ENCODE measurements at regions not wholly inside any gene's neighbourhood (a gene's known extent, or its start where the extent isn't known, plus 50 kb on each side); places are given as distances from the start of the nearest gene placed in this dataset.
"Not testable (repeated sequence)": the region's sequence is repeated elsewhere in the genome, so short reads cannot be mapped to it uniquely, and the experiment has no call there.

DNA sequence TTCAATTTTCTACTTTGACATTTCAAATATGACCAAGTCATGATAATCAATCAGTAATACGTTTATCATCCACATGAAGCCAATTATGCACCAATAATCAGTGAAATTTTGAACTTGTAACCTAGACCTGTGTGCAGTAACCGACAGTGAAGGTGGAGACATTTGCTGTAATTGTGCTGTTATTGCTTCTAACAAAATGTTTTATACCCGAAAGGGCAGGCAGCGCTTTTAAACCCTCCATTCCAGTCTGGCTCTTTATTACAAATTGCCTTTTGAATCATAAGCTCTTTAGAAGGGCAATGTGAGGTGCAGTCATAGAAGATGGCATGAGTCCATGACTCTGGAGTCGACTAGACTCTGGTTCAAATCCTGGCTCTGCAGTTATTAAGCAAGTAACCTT lies 135.7 kb downstream of the GXYLT1 start:
- no peaks in the 10 kb centered on the region for H3K36me3 Mint-ChIP-seq (ENCODE audit: low read depth)
- H3K27ac Mint-ChIP-seq: no peak overlapping the region
- H3K4me1 Mint-ChIP-seq (ENCODE audit: low read depth): no peaks in the 10 kb centered on the region
- POLR2A ChIA-PET: no interaction called here
- ATAC-seq (no peak), DNase-seq (no peak)
- CTCF ChIA-PET: no interaction called here
- H3K27me3 Mint-ChIP-seq (ENCODE audit: low read depth): peaks cover 2% of the 10 kb centered on the region
- H3K4me3 Mint-ChIP-seq: no peak overlapping the region
- no peaks in the 10 kb centered on the region for H3K9me3 Mint-ChIP-seq (ENCODE audit: insufficient read depth)

- H3K27me3 Mint-ChIP-seq (ENCODE audit: low read depth): peaks cover 2% of the 10 kb centered on the region
- H3K36me3 Mint-ChIP-seq (ENCODE audit: low read depth): no peaks in the 10 kb centered on the region
- no peaks in the 10 kb centered on the region for H3K9me3 Mint-ChIP-seq (ENCODE audit: insufficient read depth)
- no peak overlapping the region for H3K4me3 Mint-ChIP-seq
- ChIA-PET POLR2A (no interaction called here), CTCF (interaction anchor here (0.8 to 1.0 kb wide), 2 partner anchors 12 to 21 kb away, joined by 3 to 4 read pairs; no protein-coding TSS in a partner anchor)
- DNase-seq: no peak
- H3K27ac Mint-ChIP-seq: no peak overlapping the region
- H3K4me1 Mint-ChIP-seq (ENCODE audit: low read depth): no peaks in the 10 kb centered on the region
- ATAC-seq: no peak
Observed at GRCh38 chr12:42003031-42003430, 141.6 kb downstream of the GXYLT1 start.

DNA sequence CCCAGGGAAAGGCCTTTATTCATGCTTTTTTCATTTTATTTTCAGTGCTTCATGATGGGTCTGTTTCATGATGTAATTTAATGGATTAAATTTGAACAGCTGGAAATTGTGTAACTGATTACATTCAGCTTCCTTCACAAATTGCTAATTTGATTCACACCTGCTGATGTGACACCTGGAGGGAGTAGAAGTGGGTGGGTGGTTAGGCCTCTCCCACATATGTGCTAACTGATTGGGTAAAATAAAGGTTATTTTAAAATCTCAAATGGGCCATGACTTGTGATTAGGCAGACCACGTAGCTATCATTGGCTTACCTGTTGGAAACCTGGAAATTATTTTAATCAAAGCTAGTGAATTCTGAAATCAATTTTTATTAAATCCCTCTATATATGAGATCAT lies 142.1 kb downstream of the GXYLT1 start:
- CTCF ChIA-PET: interaction anchor here (0.8 to 1.0 kb wide), 2 partner anchors 13 to 21 kb away, joined by 3 to 4 read pairs; no protein-coding TSS in a partner anchor
- Mint-ChIP-seq H3K4me3 (no peak overlapping the region), H3K4me1 (ENCODE audit: low read depth) (no peaks in the 10 kb centered on the region), H3K36me3 (ENCODE audit: low read depth) (no peaks in the 10 kb centered on the region), H3K27ac (no peak overlapping the region), H3K9me3 (ENCODE audit: insufficient read depth) (no peaks in the 10 kb centered on the region), H3K27me3 (ENCODE audit: low read depth) (peaks cover 4% of the 10 kb centered on the region)
- DNase-seq (no peak), ATAC-seq (no peak)
- POLR2A ChIA-PET: no interaction called here

- no peak for DNase-seq
- no peak overlapping the region for H3K4me3 Mint-ChIP-seq
- ATAC-seq: no peak
- POLR2A ChIA-PET: no interaction called here
- no peak overlapping the region for H3K27ac Mint-ChIP-seq
- no peaks in the 10 kb centered on the region for H3K36me3 Mint-ChIP-seq (ENCODE audit: low read depth)
- H3K27me3 Mint-ChIP-seq (ENCODE audit: low read depth): peaks cover 5% of the 10 kb centered on the region
- no peaks in the 10 kb centered on the region for H3K4me1 Mint-ChIP-seq (ENCODE audit: low read depth)
- H3K9me3 Mint-ChIP-seq (ENCODE audit: insufficient read depth): no peaks in the 10 kb centered on the region
- CTCF ChIA-PET: no interaction called here
Observed at GRCh38 chr12:41998436-41998835, 146.2 kb downstream of the GXYLT1 start.

DNA sequence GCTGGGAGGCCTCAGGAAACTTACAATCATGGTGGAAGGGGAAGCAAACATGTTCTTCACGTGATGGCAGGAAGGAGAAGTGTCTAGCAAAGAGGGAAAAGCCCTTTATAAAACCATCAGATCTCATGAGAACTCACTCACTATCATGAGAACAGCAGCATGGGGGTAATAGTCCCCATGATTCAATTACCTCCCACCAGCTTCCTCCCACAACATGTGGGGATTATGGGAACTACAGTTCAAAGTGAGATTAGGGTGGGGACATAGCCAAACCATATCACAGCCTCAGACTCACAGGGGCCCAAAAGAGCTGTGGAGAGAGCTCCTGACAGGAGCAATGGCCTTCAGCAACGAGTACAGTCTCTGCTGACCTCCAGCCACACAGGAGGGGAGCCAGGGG lies 151.4 kb downstream of the GXYLT1 start:
- DNase-seq: no peak
- POLR2A ChIA-PET: no interaction called here

GRCh38 chr12:41992692-41993215 lies 151.9 kb downstream of the GXYLT1 start:
- H3K27ac Mint-ChIP-seq: no peak overlapping the region
- POLR2A ChIA-PET: no interaction called here
- CTCF ChIA-PET: interaction anchor here (1.3 kb wide), 1 partner anchor 26 kb away, joined by 3 read pairs; no protein-coding TSS in a partner anchor
- H3K4me1 Mint-ChIP-seq (ENCODE audit: low read depth): no peaks in the 10 kb centered on the region
- ATAC-seq (no peak), DNase-seq (no peak)
- no peaks in the 10 kb centered on the region for H3K9me3 Mint-ChIP-seq (ENCODE audit: insufficient read depth)
- no peaks in the 10 kb centered on the region for H3K36me3 Mint-ChIP-seq (ENCODE audit: low read depth)
- peaks cover 3% of the 10 kb centered on the region for H3K27me3 Mint-ChIP-seq (ENCODE audit: low read depth)
- no peak overlapping the region for H3K4me3 Mint-ChIP-seq

More for the DNA sequence above, 151.4 kb downstream of the GXYLT1 start:
- Mint-ChIP-seq H3K9me3 (ENCODE audit: insufficient read depth) (no peaks in the 10 kb centered on the region), H3K4me3 (no peak overlapping the region), H3K36me3 (ENCODE audit: low read depth) (no peaks in the 10 kb centered on the region), H3K4me1 (ENCODE audit: low read depth) (no peaks in the 10 kb centered on the region), H3K27ac (no peak overlapping the region), H3K27me3 (ENCODE audit: low read depth) (peaks cover 5% of the 10 kb centered on the region)
- CTCF ChIA-PET: no interaction called here
- no peak for ATAC-seq

DNA sequence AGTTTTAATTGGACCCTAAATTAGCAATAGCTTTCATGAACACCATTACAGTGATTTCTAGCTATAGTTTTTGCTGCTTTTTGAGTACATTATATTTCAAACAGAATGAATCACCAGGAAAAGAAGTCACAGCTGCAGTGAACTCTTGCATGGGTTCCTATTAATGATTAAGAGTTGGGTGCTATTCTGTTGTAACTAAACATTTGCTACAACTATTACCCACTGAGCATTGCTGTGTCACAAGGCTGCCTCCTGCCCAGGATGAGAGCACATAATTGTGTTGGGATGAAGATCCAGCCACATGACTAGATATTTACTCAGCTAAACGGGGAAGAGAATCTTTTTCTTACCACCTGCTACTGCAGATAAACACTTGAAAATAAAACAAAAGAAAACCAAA lies 152.7 kb downstream of the GXYLT1 start:
- no peaks in the 10 kb centered on the region for H3K4me1 Mint-ChIP-seq (ENCODE audit: low read depth)
- ATAC-seq (no peak), DNase-seq (no peak)
- CTCF ChIA-PET: interaction anchor here (0.6 to 1.3 kb wide), 2 partner anchors 26 to 33 kb away, joined by 3 read pairs; no protein-coding TSS in a partner anchor
- POLR2A ChIA-PET: no interaction called here
- H3K27ac Mint-ChIP-seq: no peak overlapping the region
- H3K4me3 Mint-ChIP-seq: no peak overlapping the region
- no peaks in the 10 kb centered on the region for H3K9me3 Mint-ChIP-seq (ENCODE audit: insufficient read depth)
- H3K36me3 Mint-ChIP-seq (ENCODE audit: low read depth): no peaks in the 10 kb centered on the region
- H3K27me3 Mint-ChIP-seq (ENCODE audit: low read depth): peaks cover 3% of the 10 kb centered on the region

DNA sequence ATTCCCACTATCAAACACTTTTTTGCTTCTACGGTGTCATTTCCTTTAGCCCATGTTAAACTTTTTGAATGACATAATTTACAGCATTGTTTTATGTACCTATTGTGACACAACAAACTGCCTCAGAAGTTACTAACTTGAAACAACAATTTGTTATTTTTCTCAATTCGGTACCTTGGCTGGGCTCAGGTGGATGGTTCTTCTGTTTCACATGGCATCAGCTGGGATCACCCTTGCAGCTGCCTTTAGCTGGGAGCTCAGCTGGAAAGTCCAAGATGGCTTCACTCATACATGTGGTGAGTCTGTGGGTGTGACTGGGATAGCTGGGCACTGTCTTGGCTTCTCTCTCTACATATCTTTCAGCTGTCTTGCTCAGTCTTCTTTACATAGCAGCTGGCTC lies 156.0 kb downstream of the GXYLT1 start:
- Mint-ChIP-seq H3K27ac (no peak overlapping the region), H3K36me3 (ENCODE audit: low read depth) (no peaks in the 10 kb centered on the region), H3K27me3 (ENCODE audit: low read depth) (no peaks in the 10 kb centered on the region), H3K9me3 (ENCODE audit: insufficient read depth) (no peaks in the 10 kb centered on the region), H3K4me1 (ENCODE audit: low read depth) (no peaks in the 10 kb centered on the region), H3K4me3 (no peak overlapping the region)
- ATAC-seq: no peak
- ChIA-PET CTCF (interaction anchor here (0.8 to 1.5 kb wide), 2 partner anchors 35 to 365 kb away, joined by 3 read pairs; no protein-coding TSS in a partner anchor), POLR2A (no interaction called here)
- DNase-seq: no peak

DNA sequence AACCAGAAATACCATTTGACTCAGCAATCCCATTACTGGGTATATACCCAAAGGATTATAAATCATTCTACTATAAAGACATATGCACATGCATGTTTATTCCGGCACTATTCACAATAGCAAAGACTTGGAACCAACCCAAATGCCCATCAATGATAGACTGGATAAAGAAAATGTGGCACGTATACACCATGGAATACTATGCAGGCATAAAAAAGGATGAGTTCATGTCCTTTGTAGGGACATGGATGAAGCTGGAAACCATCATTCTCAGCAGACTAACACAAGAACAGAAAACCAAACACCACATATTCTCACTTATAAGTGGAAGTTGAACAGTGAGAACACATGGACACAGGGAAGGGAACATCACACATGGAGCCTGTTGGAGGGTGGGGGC lies 158.2 kb downstream of the GXYLT1 start:
- H3K27me3 Mint-ChIP-seq (ENCODE audit: low read depth); H3K36me3 Mint-ChIP-seq (ENCODE audit: low read depth): not testable (repeated sequence)

DNA sequence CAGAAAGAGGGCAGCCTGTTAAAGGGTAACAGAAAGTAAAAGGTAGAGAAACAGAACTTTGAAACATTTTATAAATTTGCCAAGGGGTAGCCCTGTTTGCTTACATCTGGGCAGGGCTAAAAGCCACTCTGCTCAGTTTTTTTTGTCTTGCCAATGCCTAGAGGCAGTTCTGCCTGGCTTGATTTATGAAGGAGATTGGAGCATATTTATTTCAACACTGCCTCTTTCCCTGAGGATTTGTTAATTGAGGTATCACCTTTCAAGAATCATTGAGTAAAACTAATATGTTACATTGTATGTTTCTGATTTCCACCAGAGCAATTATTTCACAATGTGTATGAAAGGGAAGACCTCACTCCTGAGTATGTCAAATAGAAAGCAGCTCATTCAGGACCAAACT lies 160.8 kb downstream of the GXYLT1 start:
- H3K27ac Mint-ChIP-seq: no peak overlapping the region
- ATAC-seq (no peak), DNase-seq (no peak)
- H3K9me3 Mint-ChIP-seq (ENCODE audit: insufficient read depth): no peaks in the 10 kb centered on the region
- ChIA-PET POLR2A (no interaction called here), CTCF (no interaction called here)
- H3K36me3 Mint-ChIP-seq (ENCODE audit: low read depth): no peaks in the 10 kb centered on the region
- peaks cover 2% of the 10 kb centered on the region for H3K27me3 Mint-ChIP-seq (ENCODE audit: low read depth)
- H3K4me3 Mint-ChIP-seq: no peak overlapping the region
- no peaks in the 10 kb centered on the region for H3K4me1 Mint-ChIP-seq (ENCODE audit: low read depth)

More for the DNA sequence above, 158.2 kb downstream of the GXYLT1 start:
- H3K27ac Mint-ChIP-seq; DNase-seq; ATAC-seq; H3K9me3 Mint-ChIP-seq (ENCODE audit: insufficient read depth); POLR2A ChIA-PET; H3K4me3 Mint-ChIP-seq; H3K4me1 Mint-ChIP-seq (ENCODE audit: low read depth); CTCF ChIA-PET: not testable (repeated sequence)

DNA sequence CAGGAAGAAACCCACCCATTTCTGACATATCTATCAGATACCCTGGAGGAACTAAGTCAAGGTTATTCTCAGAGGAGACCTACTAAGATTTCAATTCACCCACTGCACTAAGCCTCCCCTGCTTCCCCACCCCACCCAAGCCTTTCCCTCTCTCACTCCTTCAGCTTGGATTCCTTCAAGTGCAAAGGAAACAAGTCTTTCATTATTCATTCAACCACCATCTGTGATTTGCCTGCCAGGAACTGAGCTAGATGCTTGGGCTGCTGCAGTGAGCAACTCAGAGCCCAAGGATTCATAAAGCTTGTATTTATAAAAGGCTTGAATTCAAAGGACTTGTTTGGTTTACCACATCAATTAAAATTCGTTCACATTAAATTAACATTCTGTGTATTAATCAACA lies 161.3 kb downstream of the GXYLT1 start:
- no peak for ATAC-seq
- no peaks in the 10 kb centered on the region for H3K9me3 Mint-ChIP-seq (ENCODE audit: insufficient read depth)
- H3K27me3 Mint-ChIP-seq (ENCODE audit: low read depth): peaks cover 2% of the 10 kb centered on the region
- H3K4me1 Mint-ChIP-seq (ENCODE audit: low read depth): no peaks in the 10 kb centered on the region
- DNase-seq: no peak
- no peak overlapping the region for H3K27ac Mint-ChIP-seq
- ChIA-PET POLR2A (no interaction called here), CTCF (no interaction called here)
- no peak overlapping the region for H3K4me3 Mint-ChIP-seq
- no peaks in the 10 kb centered on the region for H3K36me3 Mint-ChIP-seq (ENCODE audit: low read depth)

DNA sequence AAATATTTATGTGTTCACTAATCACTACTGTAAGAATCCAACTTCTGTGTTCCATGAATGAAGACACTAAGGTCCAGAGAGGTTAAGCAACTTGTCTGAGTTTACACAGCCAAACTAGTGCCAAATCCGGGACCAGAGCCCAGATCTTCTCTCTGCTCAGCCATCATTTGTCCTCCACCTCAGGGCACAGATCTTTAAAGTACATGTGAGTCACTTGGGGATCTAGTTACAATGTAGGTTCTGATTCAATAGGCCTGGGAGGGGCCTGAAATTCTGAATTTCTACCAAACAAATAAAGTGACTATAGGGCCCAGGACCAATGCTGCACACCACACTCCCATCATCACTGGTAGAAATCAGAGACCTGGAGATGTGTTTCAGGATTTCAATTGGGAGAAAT lies 162.9 kb downstream of the GXYLT1 start:
- CTCF ChIA-PET: no interaction called here
- H3K4me3 Mint-ChIP-seq: no peak overlapping the region

DNA sequence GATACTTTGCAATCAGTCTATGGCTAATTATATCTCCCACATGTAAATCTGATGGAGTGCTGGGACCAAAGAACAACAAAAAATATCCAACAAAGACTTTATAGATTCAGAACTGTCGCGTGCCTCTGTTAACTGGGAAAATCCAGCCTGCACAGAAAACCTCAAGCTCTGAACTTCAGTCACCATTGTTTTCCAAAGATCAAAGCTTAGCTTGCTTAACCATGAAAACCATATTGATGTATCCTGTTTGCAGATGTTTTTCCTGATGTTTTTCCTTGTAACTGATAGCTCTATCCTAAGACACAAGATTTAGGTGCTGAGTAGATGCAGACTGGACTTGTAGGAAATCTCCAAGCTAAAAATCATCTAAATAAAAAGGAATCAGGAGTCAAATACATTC lies 163.7 kb downstream of the GXYLT1 start:
- DNase-seq: no peak
- Mint-ChIP-seq H3K27ac (no peak overlapping the region), H3K4me3 (no peak overlapping the region), H3K36me3 (ENCODE audit: low read depth) (no peaks in the 10 kb centered on the region), H3K9me3 (ENCODE audit: insufficient read depth) (no peaks in the 10 kb centered on the region), H3K4me1 (ENCODE audit: low read depth) (no peaks in the 10 kb centered on the region), H3K27me3 (ENCODE audit: low read depth) (peaks cover 2% of the 10 kb centered on the region)
- ChIA-PET CTCF (no interaction called here), POLR2A (no interaction called here)
- no peak for ATAC-seq

More for the DNA sequence above, 162.9 kb downstream of the GXYLT1 start:
- POLR2A ChIA-PET: no interaction called here
- Mint-ChIP-seq H3K27ac (no peak overlapping the region), H3K9me3 (ENCODE audit: insufficient read depth) (no peaks in the 10 kb centered on the region), H3K36me3 (ENCODE audit: low read depth) (no peaks in the 10 kb centered on the region), H3K27me3 (ENCODE audit: low read depth) (peaks cover 2% of the 10 kb centered on the region), H3K4me1 (ENCODE audit: low read depth) (no peaks in the 10 kb centered on the region)
- ATAC-seq (no peak), DNase-seq (no peak)
